Upper lobe of right lung (tissue), 1 donor: ENCODE measurements at regions not wholly inside any gene's neighbourhood (a gene's known extent, or its start where the extent isn't known, plus 50 kb on each side); places are given as distances from the start of the nearest gene placed in this dataset.
"Not testable (repeated sequence)": the region's sequence is repeated elsewhere in the genome, so short reads cannot be mapped to it uniquely, and the experiment has no call there.

Experiments
- ATAC-seq: fragments of 200-7000 bp; cut with Tn5 transposase; one replicate; pipeline ENCODE4 v1.9.1; 2020; ENCODE audit warnings: mild to moderate bottlenecking, moderate library complexity
- DNase-seq: peaks from one replicate; pipeline ENCODE4 v3.0.0-alpha.2; 2020
- H3K27ac ChIP-seq: fragments of 200-600 bp; one replicate; pipeline ENCODE4 v1.8.0; 2022
- H3K27me3 ChIP-seq: fragments of 200-600 bp; one replicate; pipeline ENCODE4 v1.8.0; 2022; ENCODE audit warnings: mild to moderate bottlenecking
- H3K36me3 ChIP-seq: fragments of 200-600 bp; one replicate; pipeline ENCODE4 v1.8.0; 2022
- H3K4me1 ChIP-seq: fragments of 200-600 bp; one replicate; pipeline ENCODE4 v1.8.0; 2022
- H3K4me3 ChIP-seq: fragments of 200-600 bp; one replicate; pipeline ENCODE4 v1.8.0; 2022; ENCODE audit warnings: mild to moderate bottlenecking
- H3K9me3 ChIP-seq: fragments of 200-600 bp; one replicate; pipeline ENCODE4 v1.8.0; 2022
- intact Hi-C: fragments of 100-400 bp; cut with DNase I; formaldehyde crosslinking; loops from one replicate; pipeline ENCODE4 v1.11.0; 2022
- TF ChIP-seq, protein P1 (sequence below): fragments of 200-600 bp; IDR thresholded peaks from one replicate; pipeline ENCODE4 v1.8.0; 2022; ENCODE audit warnings: antibody characterized with exemption
- donor health status: DM: no; HTN: yes; CAD: no; lungs with severe emphysema.

DNA sequence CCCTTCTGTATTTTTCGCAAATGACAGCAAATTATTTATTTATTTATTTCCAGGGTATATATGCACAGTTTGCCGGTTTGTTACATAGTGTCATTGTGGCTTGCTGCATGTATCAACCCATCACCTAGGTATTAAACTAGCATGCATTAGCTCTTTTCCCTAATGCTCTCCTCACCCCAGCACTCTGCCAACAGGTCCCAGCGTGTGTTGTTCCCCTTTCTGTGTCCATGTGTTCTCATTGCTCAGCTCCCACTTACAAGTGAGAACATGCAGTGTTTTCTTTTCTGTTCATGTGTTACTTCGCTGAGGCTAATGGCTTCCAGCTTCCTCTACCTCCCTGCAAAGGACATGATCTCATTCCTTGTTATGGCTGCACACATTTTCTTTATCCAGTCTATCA is 592.3 kb downstream of the TRIB2 start:
- Histone ChIP-seq H3K36me3 (no peaks in the 10 kb centered on the region), H3K4me1 (no peaks in the 10 kb centered on the region), H3K27me3 (no peaks in the 10 kb centered on the region), H3K27ac (no peak overlapping the region), H3K4me3 (no peak overlapping the region), H3K9me3 (no peaks in the 10 kb centered on the region)
- TF ChIP-seq, protein P1, sequence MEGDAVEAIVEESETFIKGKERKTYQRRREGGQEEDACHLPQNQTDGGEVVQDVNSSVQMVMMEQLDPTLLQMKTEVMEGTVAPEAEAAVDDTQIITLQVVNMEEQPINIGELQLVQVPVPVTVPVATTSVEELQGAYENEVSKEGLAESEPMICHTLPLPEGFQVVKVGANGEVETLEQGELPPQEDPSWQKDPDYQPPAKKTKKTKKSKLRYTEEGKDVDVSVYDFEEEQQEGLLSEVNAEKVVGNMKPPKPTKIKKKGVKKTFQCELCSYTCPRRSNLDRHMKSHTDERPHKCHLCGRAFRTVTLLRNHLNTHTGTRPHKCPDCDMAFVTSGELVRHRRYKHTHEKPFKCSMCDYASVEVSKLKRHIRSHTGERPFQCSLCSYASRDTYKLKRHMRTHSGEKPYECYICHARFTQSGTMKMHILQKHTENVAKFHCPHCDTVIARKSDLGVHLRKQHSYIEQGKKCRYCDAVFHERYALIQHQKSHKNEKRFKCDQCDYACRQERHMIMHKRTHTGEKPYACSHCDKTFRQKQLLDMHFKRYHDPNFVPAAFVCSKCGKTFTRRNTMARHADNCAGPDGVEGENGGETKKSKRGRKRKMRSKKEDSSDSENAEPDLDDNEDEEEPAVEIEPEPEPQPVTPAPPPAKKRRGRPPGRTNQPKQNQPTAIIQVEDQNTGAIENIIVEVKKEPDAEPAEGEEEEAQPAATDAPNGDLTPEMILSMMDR: no peak
- ATAC-seq (no peak), DNase-seq (no peak)
- intact Hi-C loops: no loop called here

GRCh38 chr2:13332060-13332459 is 615.3 kb downstream of the TRIB2 start:
- no peaks in the 10 kb centered on the region for H3K4me1 ChIP-seq
- H3K4me3 ChIP-seq: no peak overlapping the region
- intact Hi-C loops: no loop called here
- ATAC-seq: no peak
- no peaks in the 10 kb centered on the region for H3K36me3 ChIP-seq
- TF ChIP-seq, protein P1: no peak
- H3K27ac ChIP-seq: no peak overlapping the region
- no peak for DNase-seq
- H3K27me3 ChIP-seq: no peaks in the 10 kb centered on the region
- no peaks in the 10 kb centered on the region for H3K9me3 ChIP-seq

- H3K27me3 ChIP-seq, H3K4me1 ChIP-seq, H3K4me3 ChIP-seq, H3K27ac ChIP-seq, H3K9me3 ChIP-seq, ATAC-seq, H3K36me3 ChIP-seq, DNase-seq, intact Hi-C loops: not testable (repeated sequence)
These were observed 617.3 kb downstream of the TRIB2 start for GRCh38 chr2:13334071-13334470.

DNA sequence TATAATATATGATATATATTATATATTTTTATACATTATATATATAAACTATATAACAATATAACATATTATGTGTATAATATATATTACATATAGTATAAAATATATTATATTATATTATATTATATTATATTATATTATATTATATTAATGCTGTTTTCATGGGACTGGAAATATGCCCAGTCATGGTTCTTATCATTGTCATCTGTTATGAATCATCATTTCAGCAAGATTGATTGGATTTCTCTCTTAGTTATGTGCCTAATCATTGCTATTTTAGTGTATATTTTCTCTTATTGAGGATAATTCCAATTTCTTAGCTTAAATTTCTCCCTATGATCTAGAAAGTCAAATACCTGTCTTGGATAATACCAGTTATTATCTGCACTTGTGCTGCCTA is 617.8 kb downstream of the TRIB2 start:
- no peaks in the 10 kb centered on the region for H3K27me3 ChIP-seq

GRCh38 chr2:13335862-13336535 is 619.3 kb downstream of the TRIB2 start:
- Histone ChIP-seq H3K27me3 (no peaks in the 10 kb centered on the region), H3K9me3 (no peaks in the 10 kb centered on the region), H3K27ac (no peak overlapping the region), H3K4me1 (no peaks in the 10 kb centered on the region), H3K36me3 (no peaks in the 10 kb centered on the region), H3K4me3 (no peak overlapping the region)
- ATAC-seq: no peak
- no peak for DNase-seq
- TF ChIP-seq, protein P1: no peak
- intact Hi-C loops: no loop called here

More for the DNA sequence above, 617.8 kb downstream of the TRIB2 start:
- no peaks in the 10 kb centered on the region for H3K9me3 ChIP-seq
- no peak overlapping the region for H3K4me3 ChIP-seq
- TF ChIP-seq, protein P1: no peak
- intact Hi-C loops: no loop called here
- no peaks in the 10 kb centered on the region for H3K36me3 ChIP-seq
- no peak for DNase-seq
- no peaks in the 10 kb centered on the region for H3K4me1 ChIP-seq
- no peak overlapping the region for H3K27ac ChIP-seq
- no peak for ATAC-seq

DNA sequence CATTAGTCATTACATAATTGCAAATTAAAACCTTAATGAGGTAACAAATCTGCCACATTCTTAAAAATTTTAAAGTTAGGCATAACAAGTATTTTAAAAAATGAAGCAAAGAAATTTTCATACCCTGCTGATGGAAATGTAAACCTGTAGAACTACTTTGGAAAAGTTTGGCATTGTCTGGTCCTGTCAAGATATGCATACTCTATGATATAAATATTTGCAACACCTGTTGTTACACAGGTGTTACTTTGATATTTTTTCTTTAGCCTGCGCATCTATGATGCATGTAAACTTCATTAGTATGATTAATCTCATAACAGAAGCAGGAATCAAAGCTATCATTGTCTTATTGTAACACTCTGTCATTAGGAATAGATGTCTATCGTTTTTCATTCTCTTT is 634.3 kb downstream of the TRIB2 start:
- Histone ChIP-seq H3K27ac (no peak overlapping the region), H3K9me3 (no peaks in the 10 kb centered on the region), H3K27me3 (no peaks in the 10 kb centered on the region), H3K36me3 (no peaks in the 10 kb centered on the region), H3K4me1 (no peaks in the 10 kb centered on the region), H3K4me3 (no peak overlapping the region)
- intact Hi-C loops: no loop called here
- TF ChIP-seq, protein P1: no peak
- no peak for DNase-seq
- ATAC-seq: no peak
